H1 (cell line): ENCODE measurements at regions not wholly inside any gene's neighbourhood (a gene's known extent, or its start where the extent isn't known, plus 50 kb on each side); places are given as distances from the start of the nearest gene placed in this dataset.

Experiments
- CTCF ChIA-PET: fragments of 300-600 bp; sonication (Branson Sonifier 250); formaldehyde crosslinking; loops from one replicate; lab custom pipeline; 2021; ENCODE audit not compliant: partially characterized antibody; lab: Charles Lee
- POLR2A ChIA-PET: fragments of 300-600 bp; sonication (Branson Sonifier 250); formaldehyde crosslinking; loops from one replicate; lab custom pipeline; 2021; ENCODE audit warnings: inconsistent platforms; ENCODE audit not compliant: partially characterized antibody; lab: Charles Lee
- DNase-seq, 2 experiments: peaks; one replicate each; pipeline versions ENCODE4 v3.0.0 to v3.0.0-alpha.2; 2010 to 2022; ENCODE audit warnings: low spot score in 2 of 2, low read depth in 1 of 2, mixed read lengths in 1 of 2
- FAIRE-seq: peaks from 2 replicates; lab custom pipeline; 2011; peaks lifted over from hg19 to GRCh38; lab: Jason Lieb, UNC
- H2AFZ ChIP-seq: 2 replicates; pipeline ENCODE4 v1.8.1; 2012; ENCODE audit warnings: low read length, inconsistent platforms
- H2AK5ac ChIP-seq: 2 replicates; pipeline ENCODE4 v1.6.1; 2013; ENCODE audit warnings: low read depth, low read length
- H2BK120ac ChIP-seq: replicated peaks from 2 replicates; pipeline ENCODE3; 2013; ENCODE audit warnings: low read depth, low read length, inconsistent platforms
- H2BK12ac ChIP-seq: 2 replicates; pipeline ENCODE4 v1.6.1; 2013; ENCODE audit warnings: low read depth, low read length
- H2BK15ac ChIP-seq: 2 replicates; pipeline ENCODE4 v1.6.1; 2013; ENCODE audit warnings: low read length
- H2BK20ac ChIP-seq: 2 replicates; pipeline ENCODE4 v1.6.1; 2013; ENCODE audit warnings: low read length
- H2BK5ac ChIP-seq: 2 replicates; pipeline ENCODE4 v1.6.1; 2013; ENCODE audit warnings: low read depth, low read length
- H3K14ac ChIP-seq: 2 replicates; pipeline ENCODE4 v1.6.1; 2013; ENCODE audit warnings: inconsistent platforms; ENCODE audit not compliant: insufficient read length
- H3K18ac ChIP-seq: 2 replicates; pipeline ENCODE4 v1.6.1; 2013; ENCODE audit warnings: low read length; ENCODE audit errors: extremely low read depth
- H3K23ac ChIP-seq: 2 replicates; pipeline ENCODE4 v1.6.1; 2013; ENCODE audit warnings: inconsistent platforms; ENCODE audit not compliant: insufficient read length
- H3K23me2 ChIP-seq: 2 replicates; pipeline ENCODE4 v1.6.1; 2013; ENCODE audit warnings: low read depth, low read length
- H3K27ac ChIP-seq: 2 replicates; pipeline ENCODE4 v1.6.1; 2011; ENCODE audit warnings: low read depth, low read length, inconsistent platforms
- H3K27me3 ChIP-seq, 4 experiments: replicated peaks in 1 of 4; 1 replicate in 1 of 4; 2 replicates in 3 of 4; pipeline versions ENCODE4 v1.6.1 to v1.8.1; 2011 to 2013; ENCODE audit warnings: low read length in 3 of 4, mild to moderate bottlenecking in 3 of 4, inconsistent platforms in 2 of 4, mixed read lengths in 2 of 4, moderate library complexity in 1 of 4; ENCODE audit not compliant: control insufficient read depth in 3 of 4, insufficient read depth in 3 of 4; ENCODE audit errors: extremely low read depth in 1 of 4
- H3K36me3 ChIP-seq, 4 experiments: 2 replicates each; pipeline versions ENCODE4 v1.6.1 to v1.8.1; 2011 to 2013; ENCODE audit warnings: mild to moderate bottlenecking in 4 of 4, low read length in 3 of 4, moderate library complexity in 2 of 4, control low read depth in 1 of 4, inconsistent platforms in 1 of 4; ENCODE audit not compliant: insufficient read depth in 4 of 4, control insufficient read depth in 2 of 4
- H3K4ac ChIP-seq: replicated peaks from 2 replicates; pipeline ENCODE3; 2013; ENCODE audit warnings: low read length, low read depth, mixed read lengths, inconsistent platforms; ENCODE audit not compliant: insufficient read length
- H3K4me1 ChIP-seq, 4 experiments: replicated peaks in 1 of 4; 1 replicate in 1 of 4; 2 replicates in 3 of 4; pipeline versions ENCODE4 v1.6.1 to v1.8.1; 2011 to 2013; ENCODE audit warnings: low read length in 3 of 4, inconsistent platforms in 2 of 4, mixed read lengths in 1 of 4; ENCODE audit not compliant: insufficient read depth in 4 of 4, control insufficient read depth in 3 of 4
- H3K4me2 ChIP-seq, 2 experiments: 2 replicates each; pipeline versions ENCODE4 v1.6.1 to v1.8.1; 2011 to 2013; ENCODE audit warnings: low read depth in 2 of 2, low read length in 2 of 2, control low read depth in 1 of 2, inconsistent platforms in 1 of 2, mild to moderate bottlenecking in 1 of 2; ENCODE audit not compliant: insufficient read depth in 1 of 2
- H3K4me3 ChIP-seq, 4 experiments: fragments of 200-600, 300-600 bp in 1 of 4; sonication (generic), shearing (Covaris generic), sonication (Bioruptor Twin) in 1 of 4; 2 replicates each; pipeline versions ENCODE4 v1.5.1 to v1.8.1; 2011 to 2016; ENCODE audit warnings: low read length in 4 of 4, low read depth in 3 of 4, control low read depth in 2 of 4, inconsistent platforms in 2 of 4, mild to moderate bottlenecking in 2 of 4, mixed read lengths in 1 of 4, moderate library complexity in 1 of 4; ENCODE audit not compliant: insufficient read depth in 2 of 4; ENCODE audit errors: extremely low read depth in 1 of 4
- H3K56ac ChIP-seq: replicated peaks from 2 replicates; pipeline ENCODE3; 2013; ENCODE audit warnings: low read depth, mild to moderate bottlenecking, mixed read lengths, low read length, inconsistent platforms; ENCODE audit not compliant: insufficient read length
- H3K79me1 ChIP-seq: 2 replicates; pipeline ENCODE4 v1.6.1; 2013; ENCODE audit warnings: low read depth, low read length, control low read depth
- H3K79me2 ChIP-seq, 2 experiments: 2 replicates each; pipeline versions ENCODE4 v1.6.1 to v1.8.1; 2012 to 2013; ENCODE audit warnings: low read length in 2 of 2, mild to moderate bottlenecking in 2 of 2, inconsistent platforms in 1 of 2; ENCODE audit not compliant: insufficient read depth in 2 of 2, control insufficient read depth in 1 of 2
- H3K9ac ChIP-seq, 4 experiments: replicated peaks in 1 of 4; 1 replicate in 1 of 4; 2 replicates in 3 of 4; pipeline versions ENCODE4 v1.6.1 to v1.8.1; 2011 to 2013; ENCODE audit warnings: low read depth in 3 of 4, low read length in 3 of 4, control low read depth in 2 of 4, mild to moderate bottlenecking in 2 of 4, moderate library complexity in 2 of 4, inconsistent platforms in 1 of 4; ENCODE audit errors: extremely low read depth in 1 of 4
- H3K9me3 ChIP-seq, 2 experiments: 2 replicates each; pipeline versions ENCODE4 v1.6.1 to v1.8.1; 2012 to 2013; ENCODE audit warnings: mild to moderate bottlenecking in 2 of 2, moderate library complexity in 2 of 2, control low read depth in 1 of 2, inconsistent platforms in 1 of 2, low read depth in 1 of 2, low read length in 1 of 2, mixed read lengths in 1 of 2; ENCODE audit not compliant: insufficient read depth in 2 of 2
- H4K20me1 ChIP-seq, 2 experiments: replicated peaks in 1 of 2; 2 replicates each; pipeline versions ENCODE3 to v1.8.1; 2011 to 2013; ENCODE audit warnings: inconsistent platforms in 2 of 2, low read length in 2 of 2, mild to moderate bottlenecking in 1 of 2; ENCODE audit not compliant: insufficient read depth in 2 of 2, control insufficient read depth in 1 of 2
- H4K5ac ChIP-seq: 2 replicates; pipeline ENCODE4 v1.6.1; 2013; ENCODE audit warnings: low read length, low read depth, mixed read lengths, inconsistent platforms; ENCODE audit not compliant: insufficient read length
- H4K8ac ChIP-seq: 2 replicates; pipeline ENCODE4 v1.8.0; 2013; ENCODE audit warnings: mild to moderate bottlenecking, moderate library complexity, low read length, inconsistent platforms; ENCODE audit not compliant: insufficient read depth; ENCODE audit errors: extremely low read depth
- H4K91ac ChIP-seq: replicated peaks from 2 replicates; pipeline ENCODE3; 2013; ENCODE audit warnings: low read length, mixed read lengths, inconsistent platforms; ENCODE audit not compliant: insufficient read length
- ASH2L ChIP-seq: fragments of 200-600, 300-600 bp; sonication (generic); IDR thresholded peaks from one replicate; pipeline ENCODE4 v1.7.1; 2017; ENCODE audit warnings: low read length
- CBX5 ChIP-seq: fragments of 300-800, 300-1000 bp; sonication (generic); IDR thresholded peaks from 2 replicates; pipeline ENCODE4 v1.7.1; 2016; ENCODE audit warnings: antibody characterized with exemption, low read length, low read depth
- CTBP2 ChIP-seq: IDR thresholded peaks from 2 replicates; pipeline ENCODE4 v1.7.0; 2011; ENCODE audit warnings: borderline replicate concordance, mild to moderate bottlenecking, moderate library complexity, mixed read lengths, low read length; ENCODE audit not compliant: insufficient read depth, insufficient read length
- GTF2F1 ChIP-seq: IDR thresholded peaks from 2 replicates; pipeline ENCODE4 v1.6.1; 2012; ENCODE audit warnings: low read depth, low read length, improper control_type of control experiment, borderline replicate concordance
- RFX5 ChIP-seq: IDR thresholded peaks from 2 replicates; pipeline ENCODE4 v1.6.1; 2011; ENCODE audit warnings: low read depth, low read length, improper control_type of control experiment, borderline replicate concordance
- SP1 ChIP-seq: IDR thresholded peaks from 2 replicates; pipeline ENCODE4 v1.6.1; 2011; ENCODE audit warnings: low read depth, low read length
- SRF ChIP-seq: IDR thresholded peaks from 2 replicates; pipeline ENCODE4 v1.6.1; 2011; ENCODE audit warnings: mild to moderate bottlenecking, low read depth, low read length, moderate library complexity
- WGBS, 2 experiments: shearing (Covaris generic) in 1 of 2; methylation state at CpG; one replicate each; pipeline versions ENCODE4 v1.1.6 to v1.1.7; 2013 to 2015; ENCODE audit warnings: low lambda C conversion rate in 2 of 2, mixed read lengths in 2 of 2, inconsistent platforms in 1 of 2, low coverage in 1 of 2, missing lambda C conversion rate in 1 of 2; ENCODE audit not compliant: insufficient replicate concordance in 2 of 2, insufficient coverage in 1 of 2, insufficient read length in 1 of 2; ENCODE audit errors: extremely low coverage in 1 of 2, missing lambda C conversion rate in 1 of 2; 5-methylcytosine and 5-hydroxymethylcytosine counted together
- TF ChIP-seq, protein P1 (sequence below), 3 experiments: IDR thresholded peaks; 1 replicate in 2 of 3; 2 replicates in 1 of 3; pipeline versions ENCODE4 v1.5.1 to v1.6.1; 2011; ENCODE audit warnings: low read length in 3 of 3, mild to moderate bottlenecking in 3 of 3, inconsistent platforms in 2 of 3, low read depth in 1 of 3, moderate library complexity in 1 of 3; ENCODE audit not compliant: insufficient read depth in 1 of 3; ENCODE audit errors: control extremely low read depth in 1 of 3

DNA sequence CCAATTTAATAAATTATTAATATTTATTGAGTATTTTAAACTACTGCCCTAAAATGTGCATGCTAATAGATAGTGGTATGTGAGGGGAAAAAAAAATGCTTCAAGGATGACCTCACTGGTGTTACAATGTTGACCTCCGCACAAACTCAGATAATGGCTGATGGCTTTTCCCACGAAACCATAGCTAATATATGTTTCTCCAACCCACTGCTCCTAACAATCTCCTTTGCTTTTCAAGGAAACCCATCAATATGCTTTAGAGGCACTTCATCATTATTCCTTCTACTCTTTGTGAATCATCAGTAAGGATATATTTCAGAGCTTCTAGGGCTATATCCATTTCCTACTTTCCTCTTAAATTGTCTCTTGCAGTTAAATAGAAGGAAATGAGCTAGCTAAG is 1752.0 kb upstream of the TENM3 start:
- no peak overlapping the region for H2BK5ac ChIP-seq
- DNase-seq (no peak), FAIRE-seq (no peak)
- no peak overlapping the region for H4K5ac ChIP-seq
- no peak for TF ChIP-seq RFX5
- TF ChIP-seq ASH2L: no peak
- no peak for TF ChIP-seq CBX5
- TF ChIP-seq GTF2F1: no peak
- TF ChIP-seq CTBP2: no peak
- TF ChIP-seq SP1: no peak
- TF ChIP-seq, protein P1, sequence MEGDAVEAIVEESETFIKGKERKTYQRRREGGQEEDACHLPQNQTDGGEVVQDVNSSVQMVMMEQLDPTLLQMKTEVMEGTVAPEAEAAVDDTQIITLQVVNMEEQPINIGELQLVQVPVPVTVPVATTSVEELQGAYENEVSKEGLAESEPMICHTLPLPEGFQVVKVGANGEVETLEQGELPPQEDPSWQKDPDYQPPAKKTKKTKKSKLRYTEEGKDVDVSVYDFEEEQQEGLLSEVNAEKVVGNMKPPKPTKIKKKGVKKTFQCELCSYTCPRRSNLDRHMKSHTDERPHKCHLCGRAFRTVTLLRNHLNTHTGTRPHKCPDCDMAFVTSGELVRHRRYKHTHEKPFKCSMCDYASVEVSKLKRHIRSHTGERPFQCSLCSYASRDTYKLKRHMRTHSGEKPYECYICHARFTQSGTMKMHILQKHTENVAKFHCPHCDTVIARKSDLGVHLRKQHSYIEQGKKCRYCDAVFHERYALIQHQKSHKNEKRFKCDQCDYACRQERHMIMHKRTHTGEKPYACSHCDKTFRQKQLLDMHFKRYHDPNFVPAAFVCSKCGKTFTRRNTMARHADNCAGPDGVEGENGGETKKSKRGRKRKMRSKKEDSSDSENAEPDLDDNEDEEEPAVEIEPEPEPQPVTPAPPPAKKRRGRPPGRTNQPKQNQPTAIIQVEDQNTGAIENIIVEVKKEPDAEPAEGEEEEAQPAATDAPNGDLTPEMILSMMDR (IDR thresholded peaks at IDR 0.05; ENCODE audit: control extremely low read depth in 1 of 3, insufficient read depth in 1 of 3, low read depth in 1 of 3, low read length in 3 of 3): no peak
- no peak for TF ChIP-seq SRF
- no peak overlapping the region for H2BK20ac ChIP-seq
- no peak overlapping the region for H3K18ac ChIP-seq
- CTCF ChIA-PET: interaction anchor here (0.7 to 0.8 kb wide), 3 partner anchors 42 to 402 kb away, joined by 3 to 5 read pairs (median 3); no protein-coding TSS in a partner anchor
- no peak overlapping the region for H3K4me3 ChIP-seq
- POLR2A ChIA-PET: no interaction called here
- no peak overlapping the region for H2AK5ac ChIP-seq
- no peaks in the 10 kb centered on the region for H4K20me1 ChIP-seq
- no peaks in the 10 kb centered on the region for H3K79me2 ChIP-seq
- H3K79me1 ChIP-seq: no peaks in the 10 kb centered on the region
- H4K8ac ChIP-seq: no peak overlapping the region
- H2BK15ac ChIP-seq: no peak overlapping the region
- H3K27me3 ChIP-seq: peaks cover 0 to 1% (median 0%) of the 10 kb centered on the region in 4 experiments; a peak in 1 of 7 replicates
- no peaks in the 10 kb centered on the region for H3K23me2 ChIP-seq
- H3K9ac ChIP-seq: no peak overlapping the region
- H2BK120ac ChIP-seq: no peak overlapping the region
- no peaks in the 10 kb centered on the region for H3K36me3 ChIP-seq
- no peak overlapping the region for H3K14ac ChIP-seq
- H3K23ac ChIP-seq: no peak overlapping the region
- no peak overlapping the region for H4K91ac ChIP-seq
- H2AFZ ChIP-seq: no peak overlapping the region
- no peaks in the 10 kb centered on the region for H3K9me3 ChIP-seq
- no peak overlapping the region for H3K56ac ChIP-seq
- H3K27ac ChIP-seq: no peak overlapping the region
- no peak overlapping the region for H3K4me2 ChIP-seq
- no peak overlapping the region for H3K4ac ChIP-seq
- WGBS, 2 experiments: 96% methylated on average over 2 of the region's 2 CpGs; no CpG with 5 or more reads in 1 of the 2 experiments
- peaks cover 0 to 2% (median 0%) of the 10 kb centered on the region in 4 experiments; a peak in 1 of 7 replicates for H3K4me1 ChIP-seq
- no peak overlapping the region for H2BK12ac ChIP-seq
